ENCODE measurements at regions not wholly inside any gene's neighbourhood (a gene's known extent, or its start where the extent isn't known, plus 50 kb on each side); places are given as distances from the start of the nearest gene placed in this dataset.

GRCh38 chr11:92779746-92780145 lies 189.7 kb upstream of the MTNR1B start:
- Histone ChIP-seq H3K27ac (no peak overlapping the region), H3K36me3 (no peaks in the 10 kb centered on the region), H3K4me1 (no peaks in the 10 kb centered on the region), H3K27me3 (no peaks in the 10 kb centered on the region), H3K9me3 (no peaks in the 10 kb centered on the region), H3K4me3 (no peak overlapping the region)
- WGBS, 2 donors, result 78 to 82% methylated on average over 5 of the region's 5 CpGs
- TF ChIP-seq POLR2A (IDR thresholded peaks at IDR 0.05) (no peak), CTCF (IDR thresholded peaks at IDR 0.05) (no peak)
- no peak for DNase-seq
- intact Hi-C loops (cut with DNase I), result no loop called here

GRCh38 chr11:92781151-92781550 lies 188.3 kb upstream of the MTNR1B start:
- Histone ChIP-seq H3K36me3 (no peaks in the 10 kb centered on the region), H3K27ac (no peak overlapping the region), H3K4me1 (no peaks in the 10 kb centered on the region), H3K9me3 (no peaks in the 10 kb centered on the region), H3K27me3 (no peaks in the 10 kb centered on the region), H3K4me3 (no peak overlapping the region)
- WGBS, 2 donors, result 90 to 92% methylated on average over 8 of the region's 8 CpGs
- no peak for DNase-seq
- TF ChIP-seq POLR2A (IDR thresholded peaks at IDR 0.05), result no peak
- no peak for TF ChIP-seq CTCF (IDR thresholded peaks at IDR 0.05)
- intact Hi-C loops (cut with DNase I), result no loop called here

- 58 to 66% methylated on average over 2 to 5 of the region's 5 CpGs for WGBS, 2 donors
- TF ChIP-seq CTCF (IDR thresholded peaks at IDR 0.05) (no peak), POLR2A (IDR thresholded peaks at IDR 0.05) (no peak)
- Histone ChIP-seq H3K27ac (no peak overlapping the region), H3K36me3 (no peaks in the 10 kb centered on the region), H3K4me1 (no peaks in the 10 kb centered on the region), H3K27me3 (no peaks in the 10 kb centered on the region), H3K9me3 (no peaks in the 10 kb centered on the region), H3K4me3 (no peak overlapping the region)
- DNase-seq, result no peak
- intact Hi-C loops (cut with DNase I), result no loop called here
Observed at GRCh38 chr11:92782806-92783205, 186.6 kb upstream of the MTNR1B start.

- H3K27ac ChIP-seq, result no peak overlapping the region
- TF ChIP-seq CTCF (IDR thresholded peaks at IDR 0.05) (no peak), POLR2A (IDR thresholded peaks at IDR 0.05) (no peak)
- intact Hi-C loops (cut with DNase I), result no loop called here
- H3K27me3 ChIP-seq, result no peaks in the 10 kb centered on the region
- no peaks in the 10 kb centered on the region for H3K36me3 ChIP-seq
- no peaks in the 10 kb centered on the region for H3K9me3 ChIP-seq
- WGBS, 2 donors, result 25 to 35% methylated on average over 6 of the region's 6 CpGs
- H3K4me1 ChIP-seq, result no peaks in the 10 kb centered on the region
- no peak overlapping the region for H3K4me3 ChIP-seq
- no peak for DNase-seq
Observed at GRCh38 chr11:92784331-92784730, 185.1 kb upstream of the MTNR1B start.

- Histone ChIP-seq H3K4me1 (no peaks in the 10 kb centered on the region), H3K4me3 (no peak overlapping the region), H3K27ac (no peak overlapping the region), H3K9me3 (no peaks in the 10 kb centered on the region), H3K27me3 (no peaks in the 10 kb centered on the region), H3K36me3 (no peaks in the 10 kb centered on the region)
- DNase-seq, result no peak
- intact Hi-C loops (cut with DNase I), result no loop called here
- TF ChIP-seq CTCF (IDR thresholded peaks at IDR 0.05) (no peak), POLR2A (IDR thresholded peaks at IDR 0.05) (no peak)
- 40 to 46% methylated on average over 2 of the region's 2 CpGs for WGBS, 2 donors
Observed at GRCh38 chr11:92787638-92788037, 181.8 kb upstream of the MTNR1B start.

All from esophagus squamous epithelium (tissue), 5 donors.